HFF-Myc (cell line): ENCODE measurements at regions not wholly inside any gene's neighbourhood (a gene's known extent, or its start where the extent isn't known, plus 50 kb on each side); places are given as distances from the start of the nearest gene placed in this dataset.

ENCODE experiments used
- DNase-seq: peaks from one replicate; pipeline ENCODE4 v3.0.0-alpha.2; 2011; ENCODE audit warnings: low read depth; ENCODE audit errors: extremely low read depth
- H3K4me3 ChIP-seq: replicated peaks from 2 replicates; pipeline ENCODE4 v1.5.1; 2011; ENCODE audit warnings: low read depth, mild to moderate bottlenecking, control low read depth, low read length
- TF ChIP-seq, protein P1 (sequence below): IDR thresholded peaks from 2 replicates; pipeline ENCODE4 v1.5.1; 2012; ENCODE audit warnings: mild to moderate bottlenecking, low read depth, low read length, control low read depth; ENCODE audit errors: missing control alignments

GRCh38 chr7:340979-341694 lies 51.2 kb downstream of the FOXL3 start:
- DNase-seq, result no peak
- TF ChIP-seq, protein P1, sequence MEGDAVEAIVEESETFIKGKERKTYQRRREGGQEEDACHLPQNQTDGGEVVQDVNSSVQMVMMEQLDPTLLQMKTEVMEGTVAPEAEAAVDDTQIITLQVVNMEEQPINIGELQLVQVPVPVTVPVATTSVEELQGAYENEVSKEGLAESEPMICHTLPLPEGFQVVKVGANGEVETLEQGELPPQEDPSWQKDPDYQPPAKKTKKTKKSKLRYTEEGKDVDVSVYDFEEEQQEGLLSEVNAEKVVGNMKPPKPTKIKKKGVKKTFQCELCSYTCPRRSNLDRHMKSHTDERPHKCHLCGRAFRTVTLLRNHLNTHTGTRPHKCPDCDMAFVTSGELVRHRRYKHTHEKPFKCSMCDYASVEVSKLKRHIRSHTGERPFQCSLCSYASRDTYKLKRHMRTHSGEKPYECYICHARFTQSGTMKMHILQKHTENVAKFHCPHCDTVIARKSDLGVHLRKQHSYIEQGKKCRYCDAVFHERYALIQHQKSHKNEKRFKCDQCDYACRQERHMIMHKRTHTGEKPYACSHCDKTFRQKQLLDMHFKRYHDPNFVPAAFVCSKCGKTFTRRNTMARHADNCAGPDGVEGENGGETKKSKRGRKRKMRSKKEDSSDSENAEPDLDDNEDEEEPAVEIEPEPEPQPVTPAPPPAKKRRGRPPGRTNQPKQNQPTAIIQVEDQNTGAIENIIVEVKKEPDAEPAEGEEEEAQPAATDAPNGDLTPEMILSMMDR, result no peak
- no peak overlapping the region for H3K4me3 ChIP-seq

GRCh38 chr7:341841-342638 lies 52.1 kb downstream of the FOXL3 start:
- no peak overlapping the region for H3K4me3 ChIP-seq
- TF ChIP-seq, protein P1, result no peak
- DNase-seq, result no peak

- no peak overlapping the region for H3K4me3 ChIP-seq
- TF ChIP-seq, protein P1, result no peak
- DNase-seq, result no peak
Observed at GRCh38 chr7:342681-343216, 52.8 kb downstream of the FOXL3 start.

DNA sequence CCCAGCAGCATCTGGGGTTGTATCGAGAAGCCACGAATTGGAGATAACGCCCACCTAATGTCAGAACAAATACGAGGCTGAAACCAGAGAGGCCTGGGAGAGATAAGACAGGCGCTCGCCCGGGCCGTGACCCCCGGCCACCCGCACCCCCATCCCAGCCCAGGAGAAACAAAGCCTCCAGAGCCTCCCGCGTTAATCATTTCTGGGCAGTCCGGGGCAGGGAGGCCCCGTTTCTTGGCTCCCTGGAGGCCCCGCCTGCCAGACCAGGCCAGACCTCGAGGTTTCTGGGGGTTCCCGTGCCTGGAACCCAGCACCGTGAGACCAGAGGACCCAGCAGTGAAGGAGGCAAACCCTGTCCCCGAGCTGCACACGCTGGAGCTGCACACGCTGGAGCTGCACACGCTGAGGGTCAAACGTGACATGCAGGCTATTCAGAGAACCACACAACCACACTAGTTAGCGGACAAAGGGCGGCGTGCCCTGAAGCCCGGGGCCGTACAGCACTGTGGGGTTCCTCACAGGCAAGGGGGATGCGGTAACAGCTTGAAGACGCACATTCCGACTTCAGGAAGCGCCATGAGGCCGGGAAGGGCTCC lies 53.4 kb downstream of the FOXL3 start:
- no peak overlapping the region for H3K4me3 ChIP-seq
- no peak for DNase-seq
- TF ChIP-seq, protein P1, result no peak

DNA sequence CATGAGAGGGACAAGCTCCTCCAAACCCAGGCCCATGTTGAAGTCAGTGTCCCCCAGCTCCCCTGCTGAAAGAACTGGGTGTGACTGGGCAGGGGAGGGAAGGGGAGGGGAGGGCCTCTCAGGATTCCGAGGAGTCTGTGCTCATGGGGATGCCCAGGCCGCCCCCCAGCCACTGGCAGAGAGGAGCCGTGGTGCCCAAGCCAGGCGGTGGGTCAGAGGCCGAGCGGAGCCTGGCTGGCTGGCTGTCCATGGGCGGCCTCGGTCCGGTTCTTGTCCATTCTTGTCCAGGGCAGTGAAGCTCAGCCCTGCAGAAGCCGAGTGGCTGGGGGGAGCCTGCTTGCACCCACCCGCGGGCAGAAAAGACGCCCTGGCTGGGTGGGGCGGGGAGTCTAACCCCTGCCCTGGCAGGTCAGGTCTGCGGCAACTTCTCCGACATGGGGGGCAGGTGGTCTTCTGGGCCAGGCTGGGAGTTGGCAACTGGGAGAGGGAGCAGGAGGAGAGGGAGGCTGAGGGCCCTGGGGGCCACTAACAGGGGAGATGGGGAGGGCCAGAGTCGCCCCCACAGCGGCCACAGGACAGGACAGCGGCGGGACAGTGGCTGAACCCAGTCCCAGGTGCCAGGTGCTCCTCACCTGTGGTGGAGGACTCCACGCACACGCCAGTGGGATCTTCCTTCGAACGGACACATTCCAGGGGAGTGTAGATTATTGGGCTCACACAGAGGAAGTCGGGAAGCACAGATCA lies 54.1 kb downstream of the FOXL3 start:
- H3K4me3 ChIP-seq, result no peak overlapping the region
- TF ChIP-seq, protein P1, result no peak

GRCh38 chr7:344608-344994 lies 54.6 kb downstream of the FOXL3 start:
- TF ChIP-seq, protein P1, result no peak

More for the DNA sequence above, 54.1 kb downstream of the FOXL3 start:
- no peak for DNase-seq

More at GRCh38 chr7:344608-344994, 54.6 kb downstream of the FOXL3 start:
- DNase-seq, result no peak
- no peak overlapping the region for H3K4me3 ChIP-seq
